Parathyroid adenoma (tissue), 2 donors: ENCODE measurements at regions not wholly inside any gene's neighbourhood (a gene's known extent, or its start where the extent isn't known, plus 50 kb on each side); places are given as distances from the start of the nearest gene placed in this dataset.
"Not testable (repeated sequence)": the region's sequence is repeated elsewhere in the genome, so short reads cannot be mapped to it uniquely, and the experiment has no call there.

Experiments used
- H2AFZ ChIP-seq: fragments of 300-600 bp; sonication (generic); one replicate; pipeline ENCODE4 v1.7.0; 2017; ENCODE audit warnings: antibody characterized with exemption, mild to moderate bottlenecking
- H3K27ac ChIP-seq: fragments of 300-600 bp; sonication (generic); one replicate; pipeline ENCODE4 v1.7.0; 2017
- H3K27me3 ChIP-seq: fragments of 300-600 bp; sonication (generic); one replicate; pipeline ENCODE4 v1.7.0; 2017; ENCODE audit warnings: low read length; ENCODE audit not compliant: control insufficient read depth, insufficient read depth
- H3K36me3 ChIP-seq: fragments of 300-600 bp; sonication (generic); one replicate; pipeline ENCODE4 v1.7.0; 2017; ENCODE audit warnings: low read length; ENCODE audit not compliant: control insufficient read depth, insufficient read depth
- H3K4me1 ChIP-seq: fragments of 300-600 bp; sonication (generic); one replicate; pipeline ENCODE4 v1.7.0; 2017; ENCODE audit warnings: control low read depth
- H3K4me2 ChIP-seq: fragments of 300-600 bp; sonication (generic); one replicate; pipeline ENCODE4 v1.7.0; 2017; ENCODE audit warnings: low read length
- H3K4me3 ChIP-seq: fragments of 300-600 bp; sonication (generic); one replicate; pipeline ENCODE4 v1.7.0; 2017; ENCODE audit warnings: low read depth, low read length
- H3K79me2 ChIP-seq: fragments of 300-600 bp; sonication (generic); one replicate; pipeline ENCODE4 v1.7.0; 2017; ENCODE audit warnings: control low read depth
- H3K9ac ChIP-seq: fragments of 300-600 bp; sonication (generic); one replicate; pipeline ENCODE4 v1.7.0; 2017; ENCODE audit warnings: mild to moderate bottlenecking
- H3K9me3 ChIP-seq: fragments of 300-600 bp; sonication (generic); one replicate; pipeline ENCODE4 v1.7.0; 2017; ENCODE audit warnings: low read length; ENCODE audit not compliant: control insufficient read depth
- TF ChIP-seq, protein P1 (sequence below): fragments of 300-600 bp; sonication (generic); IDR thresholded peaks from one replicate; pipeline ENCODE4 v1.7.0; 2017; ENCODE audit warnings: antibody characterized with exemption, mild to moderate bottlenecking
- donor health status: primary hyperparathyroidism.

- Histone ChIP-seq H3K4me2 (no peak overlapping the region), H3K36me3 (no peaks in the 10 kb centered on the region), H3K27ac (no peak overlapping the region), H3K27me3 (no peaks in the 10 kb centered on the region), H3K9ac (no peak overlapping the region), H2AFZ (no peak overlapping the region), H3K4me1 (no peaks in the 10 kb centered on the region), H3K4me3 (no peak overlapping the region), H3K9me3 (no peaks in the 10 kb centered on the region), H3K79me2 (no peaks in the 10 kb centered on the region)
- TF ChIP-seq, protein P1, sequence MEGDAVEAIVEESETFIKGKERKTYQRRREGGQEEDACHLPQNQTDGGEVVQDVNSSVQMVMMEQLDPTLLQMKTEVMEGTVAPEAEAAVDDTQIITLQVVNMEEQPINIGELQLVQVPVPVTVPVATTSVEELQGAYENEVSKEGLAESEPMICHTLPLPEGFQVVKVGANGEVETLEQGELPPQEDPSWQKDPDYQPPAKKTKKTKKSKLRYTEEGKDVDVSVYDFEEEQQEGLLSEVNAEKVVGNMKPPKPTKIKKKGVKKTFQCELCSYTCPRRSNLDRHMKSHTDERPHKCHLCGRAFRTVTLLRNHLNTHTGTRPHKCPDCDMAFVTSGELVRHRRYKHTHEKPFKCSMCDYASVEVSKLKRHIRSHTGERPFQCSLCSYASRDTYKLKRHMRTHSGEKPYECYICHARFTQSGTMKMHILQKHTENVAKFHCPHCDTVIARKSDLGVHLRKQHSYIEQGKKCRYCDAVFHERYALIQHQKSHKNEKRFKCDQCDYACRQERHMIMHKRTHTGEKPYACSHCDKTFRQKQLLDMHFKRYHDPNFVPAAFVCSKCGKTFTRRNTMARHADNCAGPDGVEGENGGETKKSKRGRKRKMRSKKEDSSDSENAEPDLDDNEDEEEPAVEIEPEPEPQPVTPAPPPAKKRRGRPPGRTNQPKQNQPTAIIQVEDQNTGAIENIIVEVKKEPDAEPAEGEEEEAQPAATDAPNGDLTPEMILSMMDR, result no peak
Measured at GRCh38 chr15:91447991-91448644, 348.1 kb downstream of the SV2B start.

- H2AFZ ChIP-seq, H3K9ac ChIP-seq, H3K36me3 ChIP-seq, H3K79me2 ChIP-seq, H3K4me2 ChIP-seq, H3K27ac ChIP-seq, H3K9me3 ChIP-seq, H3K4me3 ChIP-seq, H3K4me1 ChIP-seq, H3K27me3 ChIP-seq: not testable (repeated sequence)
Measured at GRCh38 chr15:91453376-91453775, 353.3 kb downstream of the SV2B start.

DNA sequence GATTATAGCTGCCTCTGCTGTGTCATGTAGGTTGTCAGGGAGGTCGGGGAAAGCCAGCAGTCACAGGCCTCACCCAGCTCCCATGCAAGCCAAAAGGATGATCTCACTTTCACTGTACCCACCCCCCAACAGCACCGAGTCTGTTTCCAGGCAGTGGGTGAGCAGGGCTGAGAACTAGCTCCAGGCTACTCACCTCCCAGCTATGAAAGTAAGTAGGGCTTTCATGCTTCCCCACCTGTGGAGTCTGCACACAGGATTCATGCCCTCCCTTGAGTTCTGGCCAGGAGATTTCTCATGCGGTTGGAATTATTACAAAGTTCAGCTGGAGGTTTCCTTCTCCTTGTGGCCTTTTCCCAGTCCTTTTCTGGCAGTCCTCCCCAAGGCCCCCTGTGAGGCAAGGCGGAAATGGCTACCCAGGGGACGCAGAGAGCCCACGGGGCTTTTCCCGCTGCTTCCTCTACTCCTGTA is 356.2 kb downstream of the SV2B start:
- TF ChIP-seq, protein P1, result no peak
- no peaks in the 10 kb centered on the region for H3K36me3 ChIP-seq
- H3K9me3 ChIP-seq, result no peaks in the 10 kb centered on the region
- H3K27ac ChIP-seq, result no peak overlapping the region
- H3K4me3 ChIP-seq, result no peak overlapping the region
- H3K79me2 ChIP-seq, result no peaks in the 10 kb centered on the region
- H3K9ac ChIP-seq, result no peak overlapping the region
- no peak overlapping the region for H2AFZ ChIP-seq
- H3K4me2 ChIP-seq, result no peak overlapping the region
- H3K4me1 ChIP-seq, result no peaks in the 10 kb centered on the region
- no peaks in the 10 kb centered on the region for H3K27me3 ChIP-seq

DNA sequence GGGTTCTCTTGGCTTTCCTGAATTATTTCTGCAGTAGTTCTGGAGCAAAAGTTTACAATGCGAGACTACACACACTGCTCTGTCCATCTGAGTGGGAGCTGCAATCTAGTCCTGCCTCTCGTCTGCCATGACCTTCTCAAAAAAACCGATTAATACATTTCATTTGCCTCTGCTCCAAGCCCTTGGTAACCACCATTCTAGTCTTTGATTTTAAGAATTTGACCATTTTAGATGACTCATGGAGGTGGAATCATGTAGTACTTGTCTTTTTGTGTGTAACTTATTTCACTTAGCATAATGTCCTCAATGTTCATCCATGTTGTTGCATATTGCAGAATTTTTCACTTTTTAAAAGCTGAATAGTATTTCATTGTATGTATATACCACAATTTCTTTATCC is 356.9 kb downstream of the SV2B start:
- H3K4me1 ChIP-seq, result no peaks in the 10 kb centered on the region
- H2AFZ ChIP-seq, result no peak overlapping the region
- no peaks in the 10 kb centered on the region for H3K27me3 ChIP-seq
- no peak overlapping the region for H3K4me3 ChIP-seq
- H3K4me2 ChIP-seq, result no peak overlapping the region
- TF ChIP-seq, protein P1, result no peak
- no peak overlapping the region for H3K9ac ChIP-seq
- H3K27ac ChIP-seq, result no peak overlapping the region
- no peaks in the 10 kb centered on the region for H3K79me2 ChIP-seq
- H3K9me3 ChIP-seq, result no peaks in the 10 kb centered on the region
- no peaks in the 10 kb centered on the region for H3K36me3 ChIP-seq

DNA sequence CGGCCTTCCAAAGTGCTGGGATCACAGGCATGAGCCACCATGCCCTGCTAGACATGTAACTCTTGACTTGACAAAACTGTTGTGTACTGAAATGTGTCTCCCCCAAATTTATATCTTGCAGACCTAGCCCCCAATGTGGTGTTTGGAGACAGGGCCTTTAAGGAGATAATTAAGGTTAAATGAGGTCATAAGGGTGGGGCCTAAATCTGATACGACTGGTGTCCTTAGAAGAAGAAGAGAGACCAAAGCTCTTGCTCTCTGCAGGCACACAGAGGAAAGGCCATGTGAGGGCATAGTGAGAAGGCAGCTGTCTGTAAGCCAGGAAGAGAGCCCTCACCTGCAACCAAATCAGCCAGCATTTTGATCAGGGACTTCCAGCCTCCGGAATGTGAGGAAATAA is 361.3 kb downstream of the SV2B start:
- Histone ChIP-seq H3K4me1 (no peaks in the 10 kb centered on the region), H3K79me2 (no peaks in the 10 kb centered on the region), H3K9ac (no peak overlapping the region), H3K36me3 (no peaks in the 10 kb centered on the region), H3K9me3 (no peaks in the 10 kb centered on the region), H3K27me3 (no peaks in the 10 kb centered on the region), H3K4me2 (no peak overlapping the region), H2AFZ (no peak overlapping the region), H3K27ac (no peak overlapping the region), H3K4me3 (no peak overlapping the region)
- TF ChIP-seq, protein P1, result no peak
